Peyer's patch (tissue), 4 donors: ENCODE measurements at regions not wholly inside any gene's neighbourhood (a gene's known extent, or its start where the extent isn't known, plus 50 kb on each side); places are given as distances from the start of the nearest gene placed in this dataset.

Experiments
- POLR2A ChIP-seq, 2 donors: fragments of 450-650 bp; IDR thresholded peaks; one replicate each; pipeline ENCODE4 v1.5.1; 2017; ENCODE audit warnings: antibody characterized with exemption in 2 of 2, mild to moderate bottlenecking in 2 of 2, moderate library complexity in 2 of 2
- TF ChIP-seq, protein P1 (sequence below), 6 experiments: fragments of 450-650 bp in 4 of 6; fragments of 200-600 bp in 2 of 6; sonication (generic) in 1 of 6; IDR thresholded peaks; one replicate each; pipeline ENCODE4 v1.5.1; 2017 to 2019; ENCODE audit warnings: antibody characterized with exemption in 6 of 6, mild to moderate bottlenecking in 3 of 6, moderate library complexity in 1 of 6

DNA sequence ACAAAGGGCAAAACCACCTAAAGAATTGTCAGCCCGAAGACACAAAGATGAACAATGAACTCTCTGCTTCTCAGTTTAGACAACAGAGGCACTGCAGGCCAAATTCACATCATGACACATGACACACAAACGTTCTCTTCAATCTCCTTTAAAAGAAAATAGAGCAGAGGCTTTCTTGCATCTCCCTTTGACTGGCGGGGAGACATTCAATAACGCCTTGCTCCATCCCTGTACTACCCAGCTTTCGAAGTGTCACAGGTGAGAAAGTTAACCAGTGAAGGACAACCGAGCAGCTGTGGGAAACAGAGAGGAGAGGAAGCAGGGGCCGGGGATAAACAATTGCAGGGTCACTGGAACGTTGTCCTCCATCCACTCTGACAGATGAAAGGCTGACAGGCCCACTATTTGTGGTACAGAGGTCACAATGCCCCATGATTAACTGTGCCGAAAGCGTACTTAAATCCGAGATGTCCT lies 130.8 kb downstream of the PHLDA1 start:
- TF ChIP-seq, protein P1, sequence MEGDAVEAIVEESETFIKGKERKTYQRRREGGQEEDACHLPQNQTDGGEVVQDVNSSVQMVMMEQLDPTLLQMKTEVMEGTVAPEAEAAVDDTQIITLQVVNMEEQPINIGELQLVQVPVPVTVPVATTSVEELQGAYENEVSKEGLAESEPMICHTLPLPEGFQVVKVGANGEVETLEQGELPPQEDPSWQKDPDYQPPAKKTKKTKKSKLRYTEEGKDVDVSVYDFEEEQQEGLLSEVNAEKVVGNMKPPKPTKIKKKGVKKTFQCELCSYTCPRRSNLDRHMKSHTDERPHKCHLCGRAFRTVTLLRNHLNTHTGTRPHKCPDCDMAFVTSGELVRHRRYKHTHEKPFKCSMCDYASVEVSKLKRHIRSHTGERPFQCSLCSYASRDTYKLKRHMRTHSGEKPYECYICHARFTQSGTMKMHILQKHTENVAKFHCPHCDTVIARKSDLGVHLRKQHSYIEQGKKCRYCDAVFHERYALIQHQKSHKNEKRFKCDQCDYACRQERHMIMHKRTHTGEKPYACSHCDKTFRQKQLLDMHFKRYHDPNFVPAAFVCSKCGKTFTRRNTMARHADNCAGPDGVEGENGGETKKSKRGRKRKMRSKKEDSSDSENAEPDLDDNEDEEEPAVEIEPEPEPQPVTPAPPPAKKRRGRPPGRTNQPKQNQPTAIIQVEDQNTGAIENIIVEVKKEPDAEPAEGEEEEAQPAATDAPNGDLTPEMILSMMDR (IDR thresholded peaks at IDR 0.05), result no peak
- no peak for TF ChIP-seq POLR2A (IDR thresholded peaks at IDR 0.05)
